ENCODE measurements at regions not wholly inside any gene's neighbourhood (a gene's known extent, or its start where the extent isn't known, plus 50 kb on each side); places are given as distances from the start of the nearest gene placed in this dataset.

DNA sequence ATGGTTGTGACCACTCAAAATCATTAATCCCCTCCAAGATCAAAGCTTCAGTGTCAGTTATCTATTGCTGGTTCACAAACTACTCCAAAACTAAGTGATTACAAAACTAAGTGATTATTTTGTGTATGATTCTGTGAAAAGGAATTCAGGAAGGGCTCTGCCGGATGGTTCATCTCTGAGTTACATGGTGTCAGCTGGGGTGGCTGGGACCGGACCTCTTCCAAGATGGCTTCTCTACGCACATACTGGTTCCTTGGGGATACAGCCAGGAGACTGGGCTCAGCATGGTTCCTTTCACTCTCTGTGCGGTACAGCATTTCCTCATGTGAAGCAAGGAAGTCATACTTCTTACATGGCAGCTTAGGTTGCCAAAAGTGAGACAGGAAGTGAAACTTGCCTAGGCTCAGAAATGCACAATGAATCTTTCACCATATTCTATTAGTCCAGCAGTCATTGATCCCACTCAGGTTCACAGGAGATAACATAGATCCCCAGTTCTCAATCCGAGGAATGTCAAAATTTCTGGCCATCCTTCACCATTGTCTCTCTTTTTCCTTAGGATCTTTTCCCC lies 97.9 kb upstream of the IRX6 start:
- DNase-seq (ENCODE audit: low spot score): no peak

DNA sequence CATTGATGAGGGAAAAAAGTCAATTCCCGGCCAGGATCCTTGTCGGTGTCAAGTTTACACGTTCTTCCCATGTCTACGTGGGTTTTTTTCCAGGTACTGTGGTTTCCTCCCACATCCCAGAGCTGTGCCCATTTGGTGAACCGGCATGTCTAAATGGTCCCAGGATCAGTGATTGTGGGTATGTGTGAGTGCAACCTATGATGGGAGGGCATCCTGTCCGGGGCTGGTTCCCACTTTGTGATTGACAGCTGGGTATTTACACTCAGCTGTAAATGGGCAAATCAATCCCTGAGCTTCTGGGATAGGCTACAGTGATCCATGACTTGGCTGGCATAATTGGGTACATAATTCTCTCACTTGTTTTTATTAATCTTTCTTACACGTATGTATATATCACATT lies 91.2 kb upstream of the IRX6 start:
- no peak for DNase-seq (ENCODE audit: low spot score)

DNA sequence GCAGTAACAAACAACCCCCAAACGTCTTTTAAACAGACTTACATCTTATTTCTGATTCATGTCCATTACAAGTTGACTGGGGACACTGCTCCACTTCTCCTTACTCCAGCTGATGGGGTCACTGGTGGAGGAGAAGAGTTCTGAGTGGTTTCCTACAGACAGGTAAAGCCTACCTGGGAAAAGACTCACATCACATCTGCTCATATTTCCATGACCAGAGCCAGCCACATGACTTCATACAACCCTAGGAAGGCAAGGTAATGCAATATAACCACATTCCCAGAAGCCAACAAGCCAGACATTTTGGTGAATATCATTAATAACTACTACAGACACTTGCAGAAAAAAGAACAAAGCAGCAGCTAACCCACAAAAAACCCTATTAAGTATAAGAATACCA lies 90.5 kb upstream of the IRX6 start:
- DNase-seq (ENCODE audit: low spot score): no peak

DNA sequence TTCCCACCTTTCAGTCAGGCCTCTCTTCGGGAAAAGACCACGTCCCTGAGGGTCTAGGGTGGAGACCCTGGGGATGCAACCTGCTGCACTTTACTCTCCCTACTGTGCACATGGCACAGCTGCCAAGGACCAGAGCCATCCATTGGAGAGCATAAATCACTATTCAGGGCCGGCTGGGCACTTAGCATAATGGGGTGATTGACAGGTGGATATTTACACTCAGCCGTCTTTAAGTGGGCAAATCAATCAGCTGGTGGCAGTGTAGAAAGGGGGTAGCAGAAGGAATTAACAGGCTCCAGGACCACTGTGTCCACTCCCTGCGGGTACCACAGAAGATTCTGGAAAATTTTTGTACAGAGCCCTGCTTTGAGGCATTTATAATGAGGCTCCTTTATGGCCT lies 87.3 kb upstream of the IRX6 start:
- no peak for DNase-seq (ENCODE audit: low spot score)

DNA sequence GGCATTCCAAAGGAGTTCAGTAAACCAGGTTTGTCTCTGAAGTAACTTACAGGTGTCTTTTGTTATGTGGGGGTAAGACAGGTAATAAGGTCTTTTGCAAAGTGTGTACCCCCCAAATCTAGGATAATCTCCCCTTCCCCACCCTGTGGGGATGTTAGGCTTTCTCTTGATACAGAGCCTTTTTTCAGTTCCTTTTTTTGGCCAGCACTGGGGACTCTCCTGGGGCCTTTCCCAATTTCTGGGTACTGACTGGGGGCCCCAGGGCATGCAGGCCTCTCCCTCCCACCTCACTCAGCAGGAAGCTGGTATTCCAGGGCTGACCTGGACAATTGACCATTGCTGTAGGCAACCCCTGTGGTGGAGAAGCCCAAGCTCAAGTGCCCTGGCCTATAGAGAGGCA lies 84.3 kb upstream of the IRX6 start:
- no peak for DNase-seq (ENCODE audit: low spot score)

DNA sequence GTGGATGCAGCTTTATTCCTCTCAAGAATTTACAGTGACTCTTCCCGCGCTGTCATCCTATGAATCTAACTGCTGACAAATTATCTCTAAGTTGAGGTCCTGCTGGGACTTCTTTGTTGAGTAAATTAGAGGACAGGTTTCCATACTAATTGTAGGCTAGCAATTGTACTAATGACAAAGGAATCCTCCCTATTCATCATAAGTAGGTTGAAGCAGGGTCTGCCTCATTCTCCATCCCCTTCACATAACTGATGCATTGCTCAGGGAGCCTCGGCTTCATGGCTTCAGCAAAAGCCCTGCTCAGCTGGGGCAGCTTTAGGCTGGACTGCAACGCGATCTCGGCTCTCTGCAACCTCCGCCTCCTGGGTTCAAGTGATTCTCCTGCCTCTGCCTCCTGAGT lies 83.1 kb upstream of the IRX6 start:
- DNase-seq (ENCODE audit: low spot score): no peak

DNA sequence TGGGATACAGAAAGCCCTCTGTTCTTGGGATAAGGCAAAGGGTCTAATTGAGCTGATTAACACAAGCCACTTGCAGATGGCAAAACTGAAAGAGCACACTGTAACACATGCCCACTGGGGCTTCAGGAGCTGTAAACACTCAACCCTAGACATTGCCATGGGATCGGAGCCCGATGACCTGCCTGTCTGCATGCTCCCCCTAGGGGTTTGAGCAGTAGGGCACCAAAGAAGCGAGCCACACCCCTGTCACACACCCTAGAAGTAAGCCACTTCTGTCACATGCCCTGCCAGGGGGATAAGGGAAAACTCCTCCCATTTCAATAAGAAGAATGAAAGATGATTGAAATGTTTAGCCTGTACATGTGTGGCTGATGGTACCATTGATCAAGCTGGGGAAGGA lies 81.3 kb upstream of the IRX6 start:
- DNase-seq (ENCODE audit: low spot score): no peak

DNA sequence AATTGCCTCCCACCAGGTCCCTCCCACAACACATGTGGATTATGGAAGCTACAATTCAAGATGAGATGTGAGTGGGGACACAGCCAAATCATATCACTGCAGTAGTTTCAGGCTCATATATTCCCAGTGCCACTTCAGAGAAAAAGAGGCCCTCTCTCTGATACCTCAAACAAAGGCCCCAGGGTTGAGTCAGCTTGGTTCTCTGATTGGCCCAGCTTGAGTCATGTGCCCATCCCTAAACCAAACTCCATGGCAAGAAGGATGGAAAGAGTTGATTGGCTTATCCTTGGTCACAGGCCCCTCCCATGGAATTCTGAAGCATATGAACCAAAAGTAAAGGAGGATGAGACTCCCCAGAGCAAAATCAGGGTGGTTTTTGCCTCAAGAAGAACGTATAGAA lies 75.9 kb upstream of the IRX6 start:
- no peak for DNase-seq (ENCODE audit: low spot score)

DNA sequence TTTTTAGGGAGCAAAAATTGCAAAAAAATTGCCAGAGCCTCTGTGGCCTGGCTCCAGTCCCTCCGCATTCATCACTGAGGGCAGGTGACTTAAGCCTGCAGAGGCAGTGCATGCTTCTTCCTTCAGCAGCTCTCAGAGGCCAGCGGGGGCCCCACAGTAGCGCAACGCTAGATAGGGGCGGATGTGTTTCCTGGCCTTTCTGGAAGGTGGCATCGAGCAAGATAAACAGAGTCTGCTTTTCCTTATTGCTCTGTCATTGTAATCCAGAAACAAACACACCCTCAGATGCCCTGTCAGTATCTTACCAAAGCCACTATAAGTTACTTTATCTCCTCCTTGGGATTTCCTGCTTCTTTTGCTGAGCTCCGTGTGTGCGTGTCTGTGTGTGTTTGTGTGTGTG lies 75.5 kb upstream of the IRX6 start:
- DNase-seq (ENCODE audit: low spot score): no peak

DNA sequence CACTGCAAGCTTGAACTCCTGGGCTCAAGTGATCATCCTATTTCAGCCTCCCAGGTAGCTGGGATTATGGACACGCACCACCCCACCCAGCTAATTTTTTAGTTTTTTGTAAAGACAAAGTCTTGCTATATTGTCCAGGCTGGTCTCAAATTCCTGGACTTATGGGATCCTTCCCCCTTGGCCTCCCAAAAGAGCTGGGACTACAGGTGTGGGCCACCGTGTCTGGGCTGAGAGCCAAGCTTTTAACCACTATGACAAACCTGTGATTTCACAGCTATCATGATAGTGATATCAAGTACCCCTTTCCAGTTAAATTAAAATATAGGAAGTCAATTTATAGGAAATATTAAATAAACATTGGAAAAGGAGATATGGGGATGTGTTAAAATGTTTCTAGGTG lies 74.6 kb upstream of the IRX6 start:
- no peak for DNase-seq (ENCODE audit: low spot score)

DNA sequence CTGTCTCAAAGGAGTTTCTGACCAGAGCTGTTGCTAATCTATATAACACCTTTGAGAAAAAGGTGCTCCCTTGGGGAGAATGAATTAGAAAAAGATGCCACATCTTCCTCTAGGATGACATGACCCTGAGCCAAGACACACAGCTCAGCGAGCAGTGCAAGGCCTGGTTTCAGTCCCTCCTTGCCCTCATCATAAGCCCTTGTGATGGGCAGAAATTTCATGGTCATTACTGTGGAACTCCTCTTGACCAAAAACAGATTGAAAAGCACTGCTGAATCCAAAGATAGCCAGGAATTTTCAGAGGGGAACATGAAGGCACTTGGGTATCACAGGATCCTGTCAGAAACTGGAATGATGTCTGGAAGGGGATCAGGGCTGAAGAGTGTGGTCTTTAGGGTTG lies 74.1 kb upstream of the IRX6 start:
- DNase-seq (ENCODE audit: low spot score): no peak

DNA sequence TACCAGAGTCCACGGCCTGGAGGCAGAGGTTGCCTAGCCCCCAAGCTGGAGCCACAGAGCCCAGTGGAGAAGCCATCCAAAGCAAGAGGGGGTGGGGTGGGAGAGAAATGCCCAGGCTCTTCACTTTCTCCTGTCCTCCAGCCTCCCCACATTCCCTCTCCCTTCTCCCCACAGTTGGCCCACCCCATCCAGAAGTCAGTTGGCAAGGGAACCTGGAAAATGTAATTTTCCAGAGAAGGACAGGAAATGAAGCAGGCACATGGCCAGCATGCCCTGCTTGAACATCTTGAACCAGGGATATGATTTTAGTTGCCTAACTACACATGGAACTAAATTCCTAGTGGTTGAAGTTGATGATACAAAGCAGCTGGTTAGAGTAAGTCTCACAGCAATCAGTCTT lies 73.3 kb upstream of the IRX6 start:
- no peak for DNase-seq (ENCODE audit: low spot score)

DNA sequence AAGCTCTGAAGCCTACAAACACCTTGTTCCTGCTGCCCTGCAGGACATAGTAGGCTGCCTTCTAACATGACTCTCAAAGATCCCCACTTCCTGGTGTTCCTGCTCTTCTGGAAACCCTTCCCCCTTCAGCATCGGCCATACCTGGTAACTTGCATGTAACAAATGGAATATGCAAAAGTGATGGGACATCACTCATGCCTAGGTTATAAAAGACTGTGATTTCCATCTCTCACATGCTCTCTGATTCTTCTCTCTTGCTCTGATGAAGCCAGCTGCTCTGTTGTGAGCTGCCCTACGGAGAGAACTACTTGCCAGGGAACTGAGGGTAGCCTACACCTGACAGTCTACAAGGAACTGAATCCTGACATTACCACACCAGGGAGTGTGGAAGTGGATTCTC lies 72.9 kb upstream of the IRX6 start:
- DNase-seq (ENCODE audit: low spot score): no peak

DNA sequence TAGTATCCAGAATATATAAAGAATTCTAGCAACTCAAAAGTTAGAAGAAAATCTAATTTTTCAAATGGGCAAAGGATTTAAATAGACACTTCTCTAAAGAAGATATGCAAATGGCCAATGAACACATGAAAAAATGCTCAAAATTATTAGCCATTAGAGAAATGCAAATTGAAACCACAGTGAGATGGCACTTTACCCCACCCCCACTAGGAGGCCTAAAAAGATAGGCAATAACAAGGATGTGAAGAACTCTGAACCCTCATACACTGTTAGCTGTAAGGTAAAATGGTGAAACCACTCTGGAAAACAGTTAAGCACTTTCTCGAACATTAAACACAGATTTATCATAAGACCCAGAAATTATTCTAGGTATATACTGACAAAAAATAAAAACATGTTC lies 71.4 kb upstream of the IRX6 start:
- no peak for DNase-seq (ENCODE audit: low spot score)

DNA sequence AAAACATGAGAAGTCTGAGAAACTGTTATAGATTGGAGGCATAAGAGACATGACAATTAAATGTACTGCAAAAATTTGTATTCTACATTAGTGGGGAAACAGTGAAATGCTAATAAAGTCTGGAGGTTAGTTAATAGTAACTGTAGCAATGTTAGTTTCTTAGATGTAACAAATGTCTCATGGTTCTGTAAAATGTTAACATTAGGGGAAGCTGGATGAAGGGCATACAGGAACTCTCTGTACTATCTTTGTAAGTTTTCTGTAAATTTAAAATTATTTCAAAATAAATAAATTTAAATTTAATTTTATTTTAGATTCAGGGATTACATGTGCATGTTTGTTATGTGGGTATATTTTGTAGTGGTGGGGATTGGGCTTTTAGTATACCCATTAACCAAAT lies 70.0 kb upstream of the IRX6 start:
- no peak for DNase-seq (ENCODE audit: low spot score)

DNA sequence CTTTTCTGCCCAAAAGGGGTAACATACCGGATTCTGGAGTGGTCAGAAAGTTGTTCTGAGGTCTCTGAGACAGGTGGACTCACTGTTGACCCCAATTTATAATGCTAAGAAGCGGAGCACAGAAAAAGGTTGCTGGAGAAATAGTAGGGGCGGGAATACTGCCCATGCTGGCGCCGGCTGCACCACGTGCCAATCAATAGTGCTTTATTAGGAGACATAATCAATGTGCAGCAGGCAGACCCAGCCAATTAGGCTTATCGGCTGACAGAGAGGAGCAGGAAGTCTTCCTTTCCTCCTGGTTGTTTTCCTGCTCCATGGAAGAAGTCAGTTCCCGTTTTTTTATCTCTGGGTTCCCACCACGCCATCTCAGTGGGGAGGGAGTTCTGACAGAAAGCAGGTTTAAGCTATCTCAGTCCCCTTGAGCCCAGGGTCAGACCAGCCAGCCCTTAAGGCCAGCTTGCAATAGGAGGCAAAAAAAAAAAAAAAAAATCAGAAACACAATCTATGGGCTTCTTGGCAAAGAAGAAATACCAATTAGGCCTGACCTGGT lies 68.2 kb upstream of the IRX6 start:
- DNase-seq (ENCODE audit: low spot score): no peak

DNA sequence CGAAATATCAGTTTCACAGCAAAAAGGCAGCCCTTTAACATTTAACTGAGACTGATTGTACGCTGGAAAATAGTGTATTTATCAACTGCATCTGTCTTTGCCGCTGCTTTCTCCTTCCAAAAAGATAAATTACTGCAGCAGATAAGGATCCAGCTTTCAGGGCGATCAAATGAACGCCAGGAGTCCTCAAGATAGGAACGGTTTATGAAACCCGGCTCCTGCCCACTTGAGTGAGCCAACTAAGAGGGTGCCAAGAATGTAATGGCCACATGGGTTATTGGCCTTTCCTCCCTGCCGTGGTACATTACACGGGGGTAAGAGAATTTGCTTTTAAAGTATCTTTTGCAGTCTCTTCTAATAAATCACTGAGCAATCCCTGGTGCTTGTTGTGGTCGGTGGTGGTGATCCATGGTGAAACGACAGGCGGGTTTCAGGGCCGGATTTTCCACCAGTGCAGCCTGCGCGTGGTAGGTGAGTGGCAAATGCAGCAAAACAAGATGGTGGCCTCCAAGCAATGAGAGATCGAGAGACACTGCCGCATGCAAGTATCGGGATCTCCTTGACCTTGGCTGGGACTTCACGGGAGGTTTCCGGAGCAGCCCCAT lies 67.5 kb upstream of the IRX6 start:
- no peak for DNase-seq (ENCODE audit: low spot score)

DNA sequence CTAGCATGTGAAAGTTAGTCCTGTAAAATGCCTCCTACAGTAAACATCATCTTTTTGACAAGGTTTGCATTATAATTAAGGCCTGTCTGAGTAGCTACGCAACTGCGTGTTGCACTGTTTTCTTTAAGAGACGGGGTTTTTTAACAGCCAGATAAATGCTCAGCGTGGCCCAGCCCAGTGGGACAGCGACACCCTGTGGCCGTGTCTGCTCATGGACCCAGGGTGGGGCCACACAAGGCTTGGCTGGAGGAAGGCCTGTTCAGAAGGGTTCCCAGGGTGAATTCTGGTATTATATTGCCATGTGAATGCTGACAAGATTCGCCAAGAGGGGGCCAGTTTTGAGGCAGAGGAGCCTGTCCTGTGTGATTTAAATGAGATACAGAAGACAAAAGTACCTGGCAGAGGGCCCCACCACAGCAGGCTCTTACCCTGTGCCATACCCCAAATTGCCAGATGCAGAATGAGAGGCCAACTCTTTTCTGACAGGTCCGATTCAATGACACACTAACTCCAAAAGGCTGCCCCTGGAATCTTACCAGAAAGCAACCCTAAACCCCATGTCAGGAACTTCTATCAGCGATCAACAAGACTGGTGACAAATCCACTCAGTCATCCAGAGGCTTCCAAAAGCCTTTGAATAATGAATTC lies 65.9 kb upstream of the IRX6 start:
- peak; percentile 24 for DNase-seq (ENCODE audit: low spot score)

DNA sequence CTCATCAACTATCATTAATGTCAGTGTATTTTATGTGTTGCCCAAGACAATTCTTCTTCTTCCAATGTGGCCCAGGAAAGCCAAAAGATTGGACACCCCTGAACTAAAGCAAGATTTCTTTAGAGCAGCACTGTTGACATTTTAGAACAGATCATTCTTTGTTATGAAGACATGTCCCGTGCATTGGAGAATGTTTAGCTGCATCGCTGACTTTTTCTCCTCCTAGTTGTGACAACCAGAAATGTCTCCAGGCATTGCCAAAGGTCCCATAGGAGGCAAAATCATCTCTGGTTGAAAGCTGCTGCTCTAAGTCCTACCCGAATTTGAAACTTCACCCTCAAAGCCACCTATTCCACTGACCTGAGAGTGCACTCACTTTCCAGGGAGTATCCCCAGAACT lies 62.7 kb upstream of the IRX6 start:
- no peak for DNase-seq (ENCODE audit: low spot score)

DNA sequence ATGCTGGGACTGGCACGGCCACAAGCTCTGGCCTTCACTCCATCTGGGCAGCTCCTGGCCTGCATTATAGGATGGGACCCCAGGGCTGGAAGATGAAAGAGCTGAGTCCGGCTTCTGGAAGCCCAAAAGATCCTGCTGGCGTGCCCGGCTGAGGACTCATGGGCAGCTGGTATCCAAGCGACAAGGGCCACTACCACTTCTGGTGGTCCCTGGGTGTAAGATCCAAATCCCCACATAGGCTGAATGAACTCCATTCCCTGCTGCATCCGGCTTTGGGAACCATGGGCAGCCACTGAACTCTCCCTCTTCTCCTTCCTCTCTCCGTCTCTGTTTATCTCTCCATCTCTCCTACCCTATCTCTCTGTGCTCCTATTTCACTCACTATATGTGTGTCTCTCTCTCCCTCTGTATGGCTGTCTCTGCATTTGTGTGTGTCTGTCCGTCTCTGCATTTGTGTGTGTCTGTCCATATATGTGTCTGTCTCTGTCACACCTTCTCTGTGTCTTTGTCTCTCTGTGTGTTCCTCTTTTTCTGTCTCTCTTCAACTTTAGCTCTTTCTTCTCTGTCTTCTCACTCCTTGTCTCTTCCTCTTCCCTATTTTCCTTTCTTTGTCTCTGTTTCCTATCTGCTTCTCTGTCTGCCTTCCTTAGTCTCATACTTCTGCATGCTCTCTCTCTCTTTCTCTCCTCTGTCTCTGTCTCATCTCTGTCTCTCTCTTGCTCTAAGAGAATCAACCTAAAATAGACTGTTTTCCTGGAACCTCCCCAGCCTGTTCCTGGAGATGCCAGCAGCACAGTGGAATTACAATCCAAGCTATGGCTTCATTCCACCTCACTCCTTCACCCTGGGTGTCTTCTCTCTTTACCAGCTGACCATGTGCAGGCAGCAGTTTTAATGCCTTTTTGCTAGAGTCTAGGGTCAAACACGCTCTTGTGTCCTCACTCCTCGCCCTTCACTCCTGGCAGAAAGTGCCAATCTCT lies 60.4 kb upstream of the IRX6 start:
- DNase-seq (ENCODE audit: low spot score): no peak

DNA sequence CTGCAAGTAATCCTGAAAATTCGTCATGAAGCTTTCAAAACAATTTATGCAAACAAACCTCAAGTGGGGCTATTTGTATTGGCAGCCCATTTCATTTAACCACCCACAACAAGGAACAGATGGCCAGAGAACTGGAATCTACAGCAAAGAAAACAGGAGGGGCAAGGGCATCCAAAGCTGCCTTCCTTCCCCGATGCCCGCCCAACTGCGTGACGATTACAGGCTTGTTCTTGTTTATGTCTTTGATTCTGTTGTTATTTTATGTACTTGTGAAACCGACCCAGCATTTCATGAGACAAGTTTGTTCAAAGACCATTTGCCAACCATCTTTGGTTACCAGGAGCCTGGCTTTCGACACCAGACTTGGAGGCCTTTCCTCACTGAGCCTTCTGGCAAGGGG lies 59.1 kb upstream of the IRX6 start:
- no peak for DNase-seq (ENCODE audit: low spot score)

DNA sequence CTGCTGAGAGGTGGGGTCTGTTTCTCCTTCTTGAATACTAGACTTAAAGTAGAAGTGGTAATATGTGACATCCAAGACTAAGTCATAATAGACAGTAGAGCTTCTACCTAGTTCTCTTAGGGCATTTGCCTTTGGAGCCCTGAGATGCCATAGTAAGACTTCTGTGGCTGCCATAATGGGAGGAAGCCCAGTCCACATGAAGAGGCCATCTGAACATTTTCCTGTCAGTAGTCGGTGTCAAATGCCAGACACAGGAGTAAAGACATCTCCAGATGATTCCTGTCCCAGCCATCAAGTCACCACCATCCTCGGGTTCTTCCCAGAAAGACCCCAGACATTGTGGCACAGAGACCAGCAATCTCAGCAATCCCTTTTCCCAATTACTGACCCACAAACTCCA lies 58.1 kb upstream of the IRX6 start:
- DNase-seq (ENCODE audit: low spot score): no peak

All from HuH-7.5 (cell line).